NT2/D1 (cell line): ENCODE measurements at regions not wholly inside any gene's neighbourhood (a gene's known extent, or its start where the extent isn't known, plus 50 kb on each side); places are given as distances from the start of the nearest gene placed in this dataset.
A peak's percentile ranks its signal among the peaks of the same experiment; 100 is the strongest.

Experiments used
- DNase-seq: peaks from one replicate; pipeline ENCODE4 v3.0.0-alpha.2; 2011; ENCODE audit warnings: low read depth, low spot score
- H3K27me3 ChIP-seq: 2 replicates; pipeline ENCODE4 v1.6.0; 2011; ENCODE audit warnings: mild to moderate bottlenecking; ENCODE audit not compliant: insufficient read length, insufficient read depth
- H3K36me3 ChIP-seq: 2 replicates; pipeline ENCODE4 v1.6.1; 2011; ENCODE audit warnings: mild to moderate bottlenecking, low read length, mixed read lengths; ENCODE audit not compliant: insufficient read depth, insufficient read length
- H3K4me1 ChIP-seq: 2 replicates; pipeline ENCODE4 v1.5.1; 2011; ENCODE audit not compliant: insufficient read depth, insufficient read length
- H3K4me3 ChIP-seq: 2 replicates; pipeline ENCODE4 v1.5.1; 2011; ENCODE audit warnings: low read depth; ENCODE audit not compliant: insufficient read length
- H3K9ac ChIP-seq: 2 replicates; pipeline ENCODE4 v1.6.0; 2011; ENCODE audit warnings: low read depth; ENCODE audit not compliant: insufficient read length
- H3K9me3 ChIP-seq: 2 replicates; pipeline ENCODE4 v1.5.1; 2011; ENCODE audit warnings: mild to moderate bottlenecking, low read length; ENCODE audit not compliant: insufficient read depth
- SUZ12 ChIP-seq: IDR thresholded peaks from 2 replicates; pipeline ENCODE4 v1.6.1; 2011; ENCODE audit not compliant: insufficient read length, insufficient read depth; ENCODE audit errors: extremely low read depth
- YY1 ChIP-seq: IDR thresholded peaks from 2 replicates; pipeline ENCODE4 v1.6.1; 2011; ENCODE audit not compliant: insufficient read length, insufficient read depth
- ZNF274 ChIP-seq: IDR thresholded peaks from 2 replicates; pipeline ENCODE4 v1.6.1; 2011; ENCODE audit warnings: mild to moderate bottlenecking, low read depth, low read length

DNA sequence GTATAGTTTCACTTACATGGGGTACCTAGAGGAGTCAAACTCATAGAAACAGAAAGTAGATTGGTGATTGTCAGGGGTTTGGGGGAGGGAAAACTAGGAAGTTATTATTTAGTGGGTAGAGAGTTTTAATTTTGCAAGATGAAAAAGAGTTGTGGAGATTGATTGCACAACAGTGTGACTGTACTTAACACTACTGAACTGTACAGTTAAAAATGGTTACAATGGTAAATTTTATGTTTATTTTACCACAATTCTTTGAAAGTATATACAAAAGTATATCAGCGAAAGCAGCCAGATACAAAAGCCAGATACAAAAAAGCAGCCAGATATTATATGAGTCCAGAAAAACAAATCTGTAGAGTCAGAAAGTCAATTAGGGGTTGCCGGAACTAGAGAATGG, 247.6 kb downstream of the IPO8 start:
- H3K4me1 ChIP-seq = no peaks in the 10 kb centered on the region
- H3K4me3 ChIP-seq = no peak overlapping the region
- no peak for TF ChIP-seq SUZ12
- TF ChIP-seq ZNF274 = no peak
- no peak for TF ChIP-seq YY1
- no peaks in the 10 kb centered on the region for H3K36me3 ChIP-seq
- DNase-seq = no peak
- no peak overlapping the region for H3K9ac ChIP-seq
- H3K27me3 ChIP-seq = no peaks in the 10 kb centered on the region
- no peaks in the 10 kb centered on the region for H3K9me3 ChIP-seq

DNA sequence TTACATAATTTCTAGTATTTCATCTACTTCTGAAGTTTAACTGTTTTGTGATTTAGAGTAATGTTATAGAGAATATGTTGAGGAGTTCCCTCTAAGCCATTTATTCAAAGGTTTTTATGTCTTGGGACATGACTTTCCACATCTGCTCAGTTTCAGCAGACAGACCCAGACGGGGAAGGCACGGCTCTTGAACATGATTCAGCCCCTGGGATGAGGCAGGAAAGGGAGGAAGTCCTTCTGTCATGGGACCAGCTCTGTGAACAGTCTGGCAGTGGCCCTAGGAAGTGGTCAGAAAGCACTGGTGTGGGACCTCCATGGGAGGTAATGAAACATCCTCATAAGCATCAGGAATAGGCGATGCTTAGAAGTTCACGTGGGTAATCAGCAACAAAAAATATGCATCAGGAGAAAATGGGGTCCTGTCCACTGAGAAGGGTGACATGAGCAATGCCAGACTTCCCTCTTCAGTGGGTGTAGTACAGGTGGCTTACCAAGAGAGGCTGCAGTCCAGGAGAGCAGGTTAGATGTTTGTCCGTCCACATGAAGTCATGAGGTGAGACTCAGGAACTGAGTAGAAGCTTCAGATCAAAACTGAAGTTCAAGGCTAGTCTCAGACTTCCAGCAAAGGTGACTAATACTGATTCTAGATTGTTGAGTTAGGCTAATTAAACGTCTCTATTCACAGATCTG, 248.5 kb downstream of the IPO8 start:
- H3K4me3 ChIP-seq = no peak overlapping the region
- DNase-seq = no peak
- H3K4me1 ChIP-seq = no peaks in the 10 kb centered on the region
- H3K9me3 ChIP-seq = no peaks in the 10 kb centered on the region
- no peaks in the 10 kb centered on the region for H3K27me3 ChIP-seq
- TF ChIP-seq YY1 (no peak), ZNF274 (no peak)
- no peaks in the 10 kb centered on the region for H3K36me3 ChIP-seq
- H3K9ac ChIP-seq = no peak overlapping the region

DNA sequence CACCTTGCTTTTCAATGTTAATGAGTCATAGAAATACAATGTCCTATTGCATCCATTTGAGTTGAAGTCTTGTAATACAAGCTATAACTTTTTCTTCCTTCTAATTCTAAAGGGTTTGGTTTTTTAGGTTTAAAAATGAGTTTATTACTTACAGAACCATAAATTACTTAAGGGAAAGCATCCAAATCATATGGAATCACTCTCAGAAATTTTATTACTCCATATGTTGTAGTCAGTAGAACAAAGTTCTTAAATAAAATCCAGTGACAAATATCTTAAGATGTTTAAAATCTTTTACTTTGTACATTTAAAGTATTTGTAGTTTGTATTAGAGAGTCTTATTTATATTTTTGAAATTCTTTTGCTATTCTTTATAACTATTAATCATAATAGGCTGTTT, 253.2 kb downstream of the IPO8 start:
- Histone ChIP-seq H3K27me3 (no peaks in the 10 kb centered on the region), H3K9ac (no peak overlapping the region), H3K4me1 (no peaks in the 10 kb centered on the region), H3K9me3 (no peaks in the 10 kb centered on the region), H3K4me3 (no peak overlapping the region), H3K36me3 (no peaks in the 10 kb centered on the region)
- no peak for TF ChIP-seq ZNF274
- TF ChIP-seq YY1 = no peak
- TF ChIP-seq SUZ12 = no peak
- no peak for DNase-seq

DNA sequence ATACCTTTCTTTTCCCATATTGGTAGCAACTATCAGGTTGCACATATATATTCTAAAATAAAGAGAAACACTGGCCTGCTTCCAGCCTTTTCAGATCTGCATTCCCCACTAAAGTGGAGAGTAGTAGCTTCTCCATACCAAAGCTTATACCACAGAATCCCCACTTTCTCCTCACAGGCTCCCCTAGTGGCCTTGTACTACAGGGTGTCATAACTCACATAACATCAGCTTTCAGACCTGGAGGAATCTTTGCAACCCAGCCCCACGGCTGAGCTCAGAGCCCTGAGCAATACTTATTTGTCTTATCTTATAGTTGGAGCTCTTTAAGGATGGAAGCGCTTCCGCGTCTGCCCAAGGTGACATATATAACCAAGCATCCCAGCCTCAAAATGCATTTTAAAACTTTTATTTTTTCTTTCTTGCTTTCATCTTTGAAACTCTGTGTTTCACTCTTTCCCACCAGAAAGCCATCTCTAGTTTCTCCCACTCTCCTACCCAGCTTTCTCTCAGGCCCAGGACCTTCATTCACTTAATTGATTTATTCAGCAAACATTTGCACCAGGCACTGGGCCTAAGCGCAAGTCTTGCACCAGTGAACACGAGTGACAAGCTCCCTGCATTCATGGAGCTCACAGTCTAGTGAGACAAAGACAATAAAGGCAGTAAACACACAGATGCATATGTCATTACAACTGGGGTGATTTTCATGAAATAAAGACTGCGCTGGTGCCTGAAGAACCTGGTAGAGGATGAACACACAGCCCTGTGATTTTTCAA, 254.7 kb downstream of the IPO8 start:
- Histone ChIP-seq H3K9ac (no peak overlapping the region), H3K4me1 (no peaks in the 10 kb centered on the region), H3K9me3 (no peaks in the 10 kb centered on the region), H3K27me3 (no peaks in the 10 kb centered on the region), H3K36me3 (no peaks in the 10 kb centered on the region), H3K4me3 (no peak overlapping the region)
- TF ChIP-seq YY1 = no peak
- TF ChIP-seq ZNF274 = no peak
- no peak for TF ChIP-seq SUZ12
- peak; percentile 82 for DNase-seq

GRCh38 chr12:30439201-30439600, 256.5 kb downstream of the IPO8 start:
- no peak for TF ChIP-seq SUZ12
- no peak for TF ChIP-seq ZNF274
- no peak for TF ChIP-seq YY1
- Histone ChIP-seq H3K4me3 (no peak overlapping the region), H3K9me3 (no peaks in the 10 kb centered on the region), H3K9ac (no peak overlapping the region), H3K4me1 (no peaks in the 10 kb centered on the region), H3K36me3 (no peaks in the 10 kb centered on the region), H3K27me3 (no peaks in the 10 kb centered on the region)
- no peak for DNase-seq

GRCh38 chr12:30438601-30439041, 257.0 kb downstream of the IPO8 start:
- no peaks in the 10 kb centered on the region for H3K9me3 ChIP-seq
- no peak for DNase-seq
- no peak overlapping the region for H3K4me3 ChIP-seq
- no peak overlapping the region for H3K9ac ChIP-seq
- H3K27me3 ChIP-seq = no peaks in the 10 kb centered on the region
- no peaks in the 10 kb centered on the region for H3K4me1 ChIP-seq
- no peaks in the 10 kb centered on the region for H3K36me3 ChIP-seq
- TF ChIP-seq YY1 = no peak
- no peak for TF ChIP-seq ZNF274

GRCh38 chr12:30437616-30438015, 258.1 kb downstream of the IPO8 start:
- Histone ChIP-seq H3K27me3 (no peaks in the 10 kb centered on the region), H3K9ac (no peak overlapping the region), H3K36me3 (no peaks in the 10 kb centered on the region), H3K4me3 (no peak overlapping the region), H3K4me1 (no peaks in the 10 kb centered on the region), H3K9me3 (no peaks in the 10 kb centered on the region)
- no peak for TF ChIP-seq YY1
- DNase-seq = no peak
